ENCODE measurements at regions not wholly inside any gene's neighbourhood (a gene's known extent, or its start where the extent isn't known, plus 50 kb on each side); places are given as distances from the start of the nearest gene placed in this dataset.

DNA sequence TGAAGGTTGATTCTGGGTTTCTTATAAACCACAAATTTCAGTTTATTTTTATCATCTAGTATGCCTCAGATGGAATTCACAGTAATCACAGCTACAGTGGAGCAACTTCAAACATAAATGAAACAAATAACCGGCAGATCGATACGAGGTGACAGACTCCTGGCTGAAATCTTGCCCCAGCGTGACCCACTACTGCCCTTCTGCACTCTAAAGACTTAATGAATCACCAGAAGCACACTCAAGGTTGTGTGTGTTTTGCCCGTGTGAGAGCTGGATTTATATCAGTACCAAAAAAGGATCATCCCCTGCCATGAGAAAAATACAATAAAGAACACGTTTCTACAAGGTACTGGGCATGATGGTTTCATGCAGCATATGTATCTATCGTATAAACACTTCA is 161.7 kb downstream of the KLF12 start:
- TF ChIP-seq, protein P1, sequence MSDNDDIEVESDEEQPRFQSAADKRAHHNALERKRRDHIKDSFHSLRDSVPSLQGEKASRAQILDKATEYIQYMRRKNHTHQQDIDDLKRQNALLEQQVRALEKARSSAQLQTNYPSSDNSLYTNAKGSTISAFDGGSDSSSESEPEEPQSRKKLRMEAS (IDR thresholded peaks at IDR 0.05) = no peak
- no peak for TF ChIP-seq POLR2A (IDR thresholded peaks at IDR 0.05; ENCODE audit: borderline replicate concordance, extremely low read depth, insufficient read depth, insufficient read length)
- TF ChIP-seq YY1 (IDR thresholded peaks at IDR 0.05; ENCODE audit: extremely low read depth, insufficient replicate concordance, low read depth, low read length) = no peak

All from HCT116 (cell line).